ENCODE measurements at regions not wholly inside any gene's neighbourhood (a gene's known extent, or its start where the extent isn't known, plus 50 kb on each side); places are given as distances from the start of the nearest gene placed in this dataset.

DNA sequence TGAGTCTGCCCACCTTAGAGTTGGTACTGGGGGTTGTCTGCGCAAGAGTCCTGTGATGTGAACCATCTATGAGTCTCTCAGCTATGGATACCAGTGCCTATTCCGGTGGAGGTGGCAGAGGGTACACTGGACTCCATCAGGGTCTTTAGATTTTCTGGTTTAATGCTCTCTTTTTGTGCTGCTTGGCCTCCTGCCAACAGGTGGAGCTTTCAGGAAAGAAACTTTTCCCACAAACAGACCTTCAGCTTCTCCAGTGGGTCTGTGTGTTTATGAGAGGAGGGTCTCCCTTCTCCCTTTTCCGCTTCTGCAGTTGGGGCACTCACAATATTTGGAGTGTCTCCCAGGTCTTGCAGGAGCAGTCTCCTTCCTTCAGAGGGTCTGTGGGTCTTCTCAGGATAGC lies 1721.9 kb upstream of the SLC39A10 start:
- H3K9me3 ChIP-seq (ENCODE audit: insufficient read depth in 2 of 2, low read depth in 1 of 2, low read length in 1 of 2) = no peaks in the 10 kb centered on the region
- H2BK20ac ChIP-seq (ENCODE audit: low read length) = no peak overlapping the region
- H3K18ac ChIP-seq (ENCODE audit: extremely low read depth, low read length) = no peak overlapping the region
- H4K8ac ChIP-seq (ENCODE audit: extremely low read depth, insufficient read depth, low read length) = no peak overlapping the region
- H4K91ac ChIP-seq (replicated peaks; ENCODE audit: insufficient read length, low read length) = no peak overlapping the region
- no peaks in the 10 kb centered on the region for H3K79me1 ChIP-seq (ENCODE audit: low read depth, low read length)
- no peak overlapping the region for H3K9ac ChIP-seq (replicated peaks in 1 of 4; ENCODE audit: extremely low read depth in 1 of 4, low read depth in 3 of 4, low read length in 3 of 4)
- no peaks in the 10 kb centered on the region for H3K79me2 ChIP-seq (ENCODE audit: control insufficient read depth in 1 of 2, insufficient read depth in 2 of 2, low read length in 2 of 2)
- ChIA-PET CTCF (ENCODE audit: partially characterized antibody) (interaction anchor here (0.6 to 2.2 kb wide), 8 partner anchors 18 to 350 kb away, joined by 3 to 14 read pairs (median 4); no protein-coding TSS in a partner anchor), POLR2A (ENCODE audit: partially characterized antibody) (no interaction called here)
- no peak overlapping the region for H3K27ac ChIP-seq (ENCODE audit: low read depth, low read length)
- no peak overlapping the region for H2BK5ac ChIP-seq (ENCODE audit: low read depth, low read length)
- no peaks in the 10 kb centered on the region for H3K27me3 ChIP-seq (replicated peaks in 1 of 4; ENCODE audit: control insufficient read depth in 3 of 4, extremely low read depth in 1 of 4, insufficient read depth in 3 of 4, low read length in 3 of 4)
- H2AK5ac ChIP-seq (ENCODE audit: low read depth, low read length) = no peak overlapping the region
- no peaks in the 10 kb centered on the region for H3K36me3 ChIP-seq (ENCODE audit: control insufficient read depth in 2 of 4, insufficient read depth in 4 of 4, low read length in 3 of 4)
- DNase-seq (ENCODE audit: low read depth in 1 of 2, low spot score in 2 of 2) (no peak), FAIRE-seq (no peak)
- WGBS, 2 experiments (ENCODE audit: extremely low coverage in 1 of 2, insufficient coverage in 1 of 2, insufficient read length in 1 of 2, insufficient replicate concordance in 2 of 2, low coverage in 1 of 2, low lambda C conversion rate in 2 of 2, missing lambda C conversion rate in 1 of 2) = 87% methylated on average over 3 of the region's 3 CpGs; no CpG with 5 or more reads in 1 of the 2 experiments
- H4K5ac ChIP-seq (ENCODE audit: insufficient read length, low read depth, low read length) = no peak overlapping the region
- H3K4me2 ChIP-seq (ENCODE audit: insufficient read depth in 1 of 2, low read depth in 2 of 2, low read length in 2 of 2) = no peak overlapping the region
- no peak overlapping the region for H2BK15ac ChIP-seq (ENCODE audit: low read length)
- no peak overlapping the region for H2BK12ac ChIP-seq (ENCODE audit: low read depth, low read length)
- no peak overlapping the region for H3K4ac ChIP-seq (replicated peaks; ENCODE audit: insufficient read length, low read depth, low read length)
- H3K14ac ChIP-seq (ENCODE audit: insufficient read length) = no peak overlapping the region
- no peak overlapping the region for H3K56ac ChIP-seq (replicated peaks; ENCODE audit: insufficient read length, low read depth, low read length)
- H4K20me1 ChIP-seq (replicated peaks in 1 of 2; ENCODE audit: control insufficient read depth in 1 of 2, insufficient read depth in 2 of 2, low read length in 2 of 2) = no peaks in the 10 kb centered on the region
- H3K4me1 ChIP-seq (replicated peaks in 1 of 4; ENCODE audit: control insufficient read depth in 3 of 4, insufficient read depth in 4 of 4, low read length in 3 of 4) = no peaks in the 10 kb centered on the region
- H3K4me3 ChIP-seq (ENCODE audit: extremely low read depth in 1 of 4, insufficient read depth in 2 of 4, low read depth in 3 of 4, low read length in 4 of 4) = no peak overlapping the region
- no peak overlapping the region for H3K23ac ChIP-seq (ENCODE audit: insufficient read length)
- TF ChIP-seq, protein P1, sequence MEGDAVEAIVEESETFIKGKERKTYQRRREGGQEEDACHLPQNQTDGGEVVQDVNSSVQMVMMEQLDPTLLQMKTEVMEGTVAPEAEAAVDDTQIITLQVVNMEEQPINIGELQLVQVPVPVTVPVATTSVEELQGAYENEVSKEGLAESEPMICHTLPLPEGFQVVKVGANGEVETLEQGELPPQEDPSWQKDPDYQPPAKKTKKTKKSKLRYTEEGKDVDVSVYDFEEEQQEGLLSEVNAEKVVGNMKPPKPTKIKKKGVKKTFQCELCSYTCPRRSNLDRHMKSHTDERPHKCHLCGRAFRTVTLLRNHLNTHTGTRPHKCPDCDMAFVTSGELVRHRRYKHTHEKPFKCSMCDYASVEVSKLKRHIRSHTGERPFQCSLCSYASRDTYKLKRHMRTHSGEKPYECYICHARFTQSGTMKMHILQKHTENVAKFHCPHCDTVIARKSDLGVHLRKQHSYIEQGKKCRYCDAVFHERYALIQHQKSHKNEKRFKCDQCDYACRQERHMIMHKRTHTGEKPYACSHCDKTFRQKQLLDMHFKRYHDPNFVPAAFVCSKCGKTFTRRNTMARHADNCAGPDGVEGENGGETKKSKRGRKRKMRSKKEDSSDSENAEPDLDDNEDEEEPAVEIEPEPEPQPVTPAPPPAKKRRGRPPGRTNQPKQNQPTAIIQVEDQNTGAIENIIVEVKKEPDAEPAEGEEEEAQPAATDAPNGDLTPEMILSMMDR (IDR thresholded peaks at IDR 0.05; ENCODE audit: control extremely low read depth in 1 of 3, insufficient read depth in 1 of 3, low read depth in 1 of 3, low read length in 3 of 3) = peak in 1 of 3 experiments; percentile 35; a peak in 1 of 4 replicates
- TF ChIP-seq RAD21 (IDR thresholded peaks at IDR 0.05 in 1 of 2, conservative IDR thresholded peaks at IDR 0.05 in 1 of 2; ENCODE audit: low read depth in 2 of 2, low read length in 2 of 2) (peak; percentile 16 to 21; a peak in 2 of 4 replicates), MAFK (IDR thresholded peaks at IDR 0.05; ENCODE audit: low read depth, low read length) (no peak), JUN (IDR thresholded peaks at IDR 0.05; ENCODE audit: low read depth, low read length) (no peak), NANOG (IDR thresholded peaks at IDR 0.05; ENCODE audit: insufficient read depth, low read depth, low read length, poor library complexity, severe bottlenecking) (no peak)
- TF ChIP-seq, protein P2, sequence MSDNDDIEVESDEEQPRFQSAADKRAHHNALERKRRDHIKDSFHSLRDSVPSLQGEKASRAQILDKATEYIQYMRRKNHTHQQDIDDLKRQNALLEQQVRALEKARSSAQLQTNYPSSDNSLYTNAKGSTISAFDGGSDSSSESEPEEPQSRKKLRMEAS (IDR thresholded peaks at IDR 0.05) = no peak
- peak overlapping the region; percentile 97 for H2AFZ ChIP-seq (ENCODE audit: low read length)
- H2BK120ac ChIP-seq (replicated peaks; ENCODE audit: low read depth, low read length) = no peak overlapping the region
- H3K23me2 ChIP-seq (ENCODE audit: low read depth, low read length) = no peaks in the 10 kb centered on the region
